ENCODE measurements at regions not wholly inside any gene's neighbourhood (a gene's known extent, or its start where the extent isn't known, plus 50 kb on each side); places are given as distances from the start of the nearest gene placed in this dataset.

GRCh38 chr1:178572604-178573003 lies 59.7 kb downstream of the TEX35 start:
- Histone ChIP-seq H2BK5ac (ENCODE audit: low read depth, low read length, poor library complexity, severe bottlenecking) (no peak overlapping the region), H2AK9ac (replicated peaks; ENCODE audit: low read depth, low read length, poor library complexity) (no peak overlapping the region), H3K79me1 (ENCODE audit: low read depth in 1 of 2, low read length in 2 of 2) (no peaks in the 10 kb centered on the region), H3K9me1 (ENCODE audit: insufficient read depth, low read length) (peaks cover 4% of the 10 kb centered on the region; the same call in 1 of the 2 replicates), H3K23ac (ENCODE audit: low read depth, low read length) (no peak overlapping the region), H3K56ac (ENCODE audit: extremely low read depth, insufficient read depth, low read length) (no peak overlapping the region), H3K4me3 (ENCODE audit: insufficient read depth, low read depth, low read length) (no peak overlapping the region), H3K36me3 (ENCODE audit: control insufficient read depth, insufficient read depth, low read length) (no peaks in the 10 kb centered on the region), H3K4ac (ENCODE audit: low read depth, low read length) (no peak overlapping the region), H4K8ac (ENCODE audit: low read depth in 2 of 2, low read length in 2 of 2) (no peak overlapping the region), H3K14ac (replicated peaks; ENCODE audit: low read depth, low read length) (no peak overlapping the region), H3K4me1 (ENCODE audit: control insufficient read depth, insufficient read depth, low read length) (peaks cover 4% of the 10 kb centered on the region), H3K9ac (ENCODE audit: low read depth, low read length) (no peak overlapping the region), H3K9me3 (ENCODE audit: control insufficient read depth, insufficient read depth, low read length) (no peaks in the 10 kb centered on the region), H2AK5ac (ENCODE audit: low read depth, low read length) (no peak overlapping the region), H3K27me3 (ENCODE audit: control insufficient read depth, insufficient read depth, low read length) (no peaks in the 10 kb centered on the region), H3K27ac (ENCODE audit: insufficient read depth, low read length) (no peak overlapping the region), H4K91ac (ENCODE audit: insufficient read depth, low read depth, low read length) (no peak overlapping the region), H2BK120ac (ENCODE audit: low read depth, low read length) (no peak overlapping the region), H3K4me2 (ENCODE audit: low read depth, low read length) (no peak overlapping the region), H2BK15ac (ENCODE audit: low read depth, low read length) (no peak overlapping the region), H2BK20ac (ENCODE audit: low read depth, low read length) (no peak overlapping the region), H3K18ac (ENCODE audit: low read depth, low read length) (no peak overlapping the region), H2AFZ (replicated peaks; ENCODE audit: low read length, poor library complexity) (no peak overlapping the region), H4K5ac (ENCODE audit: low read depth, low read length) (no peak overlapping the region), H4K20me1 (ENCODE audit: insufficient read depth, low read length) (no peaks in the 10 kb centered on the region)
- dilution Hi-C loops (cut with HindIII; ENCODE audit: low sequenced_read_pairs, unreplicated experiment) (no loop called here), in situ Hi-C loops (cut with MboI; ENCODE audit: low sequenced_read_pairs) (no loop called here), intact Hi-C loops (cut with micrococcal nuclease) (no loop called here)
- ChIA-PET CTCF (interaction anchor here (1.3 kb wide), 1 partner anchor 30 kb away, joined by 3 read pairs; no protein-coding TSS in a partner anchor), POLR2A (ENCODE audit: unreplicated experiment) (no interaction called here)
- DNase-seq: no peak
- no TSS peak for BruUV-seq (replicated peaks)
- ATAC-seq (ENCODE audit: low read depth): no peak
- TF ChIP-seq MXI1 (IDR thresholded peaks at IDR 0.05; ENCODE audit: borderline replicate concordance, low read depth, low read length) (no peak), USF2 (IDR thresholded peaks at IDR 0.05; ENCODE audit: low read depth, low read length) (no peak), CEBPB (IDR thresholded peaks at IDR 0.05; ENCODE audit: low read depth, low read length) (no peak), CTCF (conservative IDR thresholded peaks at IDR 0.05; ENCODE audit: low read depth, low read length) (no peak), POLR2A (IDR thresholded peaks at IDR 0.05; ENCODE audit: low read depth, low read length) (no peak), NFE2L2 (IDR thresholded peaks at IDR 0.05; ENCODE audit: low read depth, low read length) (no peak), SMC3 (IDR thresholded peaks at IDR 0.05; ENCODE audit: low read depth, low read length) (no peak), RFX5 (IDR thresholded peaks at IDR 0.05; ENCODE audit: low read depth, low read length) (no peak), RAD21 (IDR thresholded peaks at IDR 0.05; ENCODE audit: low read length) (no peak), FOS (IDR thresholded peaks at IDR 0.05; ENCODE audit: low read depth, low read length) (no peak), ELK1 (IDR thresholded peaks at IDR 0.05; ENCODE audit: borderline replicate concordance, low read depth, low read length) (no peak), RCOR1 (IDR thresholded peaks at IDR 0.05; ENCODE audit: insufficient replicate concordance, low read length) (no peak), MAZ (IDR thresholded peaks at IDR 0.05; ENCODE audit: borderline replicate concordance, low read depth, low read length) (no peak)
